Lower lobe of right lung (tissue), 2 donors: ENCODE measurements at regions not wholly inside any gene's neighbourhood (a gene's known extent, or its start where the extent isn't known, plus 50 kb on each side); places are given as distances from the start of the nearest gene placed in this dataset.
"Not testable (repeated sequence)": the region's sequence is repeated elsewhere in the genome, so short reads cannot be mapped to it uniquely, and the experiment has no call there.

Experiments used
- ATAC-seq, 2 donors: fragments of 200-7000 bp; cut with Tn5 transposase; one replicate each; pipeline ENCODE4 v1.9.1; 2020 to 2022; ENCODE audit warnings: mild to moderate bottlenecking in 2 of 2, moderate library complexity in 2 of 2
- DNase-seq: peaks from one replicate; pipeline ENCODE4 v3.0.0-alpha.2; 2020
- H3K27ac ChIP-seq: fragments of 200-600 bp; one replicate; pipeline ENCODE4 v1.8.0; 2022
- H3K27me3 ChIP-seq: fragments of 200-600 bp; one replicate; pipeline ENCODE4 v1.8.0; 2022; ENCODE audit warnings: low read depth
- H3K36me3 ChIP-seq: fragments of 200-600 bp; one replicate; pipeline ENCODE4 v1.8.0; 2022; ENCODE audit warnings: mild to moderate bottlenecking
- H3K4me1 ChIP-seq: fragments of 200-600 bp; one replicate; pipeline ENCODE4 v1.8.0; 2022
- H3K4me3 ChIP-seq: fragments of 200-600 bp; one replicate; pipeline ENCODE4 v1.8.0; 2022; ENCODE audit warnings: mild to moderate bottlenecking
- H3K9me3 ChIP-seq: fragments of 200-600 bp; one replicate; pipeline ENCODE4 v1.8.0; 2022
- intact Hi-C: fragments of 100-400 bp; cut with DNase I; formaldehyde crosslinking; loops from one replicate; pipeline ENCODE4 v1.11.0; 2022
- TF ChIP-seq, protein P1 (sequence below): fragments of 200-600 bp; IDR thresholded peaks from one replicate; pipeline ENCODE4 v1.8.0; 2022; ENCODE audit warnings: antibody characterized with exemption, mild to moderate bottlenecking
- donor health status: DM: no; HTN: yes; CAD: no; lungs with severe emphysema.

GRCh38 chrX:3803713-3804112 is 90.3 kb upstream of the PRKX start:
- no peaks in the 10 kb centered on the region for H3K4me1 ChIP-seq
- TF ChIP-seq, protein P1, sequence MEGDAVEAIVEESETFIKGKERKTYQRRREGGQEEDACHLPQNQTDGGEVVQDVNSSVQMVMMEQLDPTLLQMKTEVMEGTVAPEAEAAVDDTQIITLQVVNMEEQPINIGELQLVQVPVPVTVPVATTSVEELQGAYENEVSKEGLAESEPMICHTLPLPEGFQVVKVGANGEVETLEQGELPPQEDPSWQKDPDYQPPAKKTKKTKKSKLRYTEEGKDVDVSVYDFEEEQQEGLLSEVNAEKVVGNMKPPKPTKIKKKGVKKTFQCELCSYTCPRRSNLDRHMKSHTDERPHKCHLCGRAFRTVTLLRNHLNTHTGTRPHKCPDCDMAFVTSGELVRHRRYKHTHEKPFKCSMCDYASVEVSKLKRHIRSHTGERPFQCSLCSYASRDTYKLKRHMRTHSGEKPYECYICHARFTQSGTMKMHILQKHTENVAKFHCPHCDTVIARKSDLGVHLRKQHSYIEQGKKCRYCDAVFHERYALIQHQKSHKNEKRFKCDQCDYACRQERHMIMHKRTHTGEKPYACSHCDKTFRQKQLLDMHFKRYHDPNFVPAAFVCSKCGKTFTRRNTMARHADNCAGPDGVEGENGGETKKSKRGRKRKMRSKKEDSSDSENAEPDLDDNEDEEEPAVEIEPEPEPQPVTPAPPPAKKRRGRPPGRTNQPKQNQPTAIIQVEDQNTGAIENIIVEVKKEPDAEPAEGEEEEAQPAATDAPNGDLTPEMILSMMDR: no peak
- no peak overlapping the region for H3K27ac ChIP-seq
- ATAC-seq (no peak), DNase-seq (no peak)
- H3K27me3 ChIP-seq: no peaks in the 10 kb centered on the region
- H3K9me3 ChIP-seq: no peaks in the 10 kb centered on the region
- H3K4me3 ChIP-seq: no peak overlapping the region
- no peaks in the 10 kb centered on the region for H3K36me3 ChIP-seq
- intact Hi-C loops: no loop called here

- ATAC-seq (no peak), DNase-seq (no peak)
- TF ChIP-seq, protein P1: no peak
- Histone ChIP-seq H3K9me3 (no peaks in the 10 kb centered on the region), H3K27me3 (no peaks in the 10 kb centered on the region), H3K36me3 (no peaks in the 10 kb centered on the region), H3K4me3 (no peak overlapping the region), H3K27ac (no peak overlapping the region), H3K4me1 (no peaks in the 10 kb centered on the region)
- intact Hi-C loops: no loop called here
These were observed 89.9 kb upstream of the PRKX start for GRCh38 chrX:3803305-3803704.

GRCh38 chrX:3795411-3795810 is 82.0 kb upstream of the PRKX start:
- H3K27ac ChIP-seq, H3K9me3 ChIP-seq, H3K36me3 ChIP-seq, H3K4me3 ChIP-seq, H3K27me3 ChIP-seq, intact Hi-C loops, H3K4me1 ChIP-seq, DNase-seq, ATAC-seq: not testable (repeated sequence)

DNA sequence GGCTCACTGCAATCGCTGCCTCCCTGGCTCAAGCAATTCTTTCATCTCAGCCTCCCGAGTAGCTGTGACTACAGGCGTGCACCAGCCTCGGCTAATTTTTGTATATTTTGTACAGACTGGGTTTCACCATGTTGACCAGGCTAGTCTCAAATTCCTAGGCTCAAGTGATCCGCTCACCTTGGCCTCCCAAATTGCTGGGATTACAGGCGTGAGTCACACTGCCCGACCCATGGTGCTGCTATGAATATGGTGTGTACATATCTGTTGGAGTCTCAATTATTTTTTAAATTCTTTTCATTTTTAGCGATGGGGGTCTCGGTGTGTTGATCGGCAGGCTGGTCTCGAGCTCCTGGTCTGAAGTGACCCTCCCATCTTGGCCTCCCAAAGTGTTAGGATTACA is 78.0 kb upstream of the PRKX start:
- ATAC-seq (no peak), DNase-seq (no peak)
- H3K4me3 ChIP-seq: no peak overlapping the region
- no peaks in the 10 kb centered on the region for H3K36me3 ChIP-seq
- H3K9me3 ChIP-seq: no peaks in the 10 kb centered on the region
- H3K27ac ChIP-seq: no peak overlapping the region
- no peaks in the 10 kb centered on the region for H3K4me1 ChIP-seq
- intact Hi-C loops: no loop called here
- TF ChIP-seq, protein P1: no peak
- H3K27me3 ChIP-seq: no peaks in the 10 kb centered on the region

- no peak overlapping the region for H3K27ac ChIP-seq
- ATAC-seq (no peak), DNase-seq (no peak)
- TF ChIP-seq, protein P1: no peak
- H3K4me1 ChIP-seq: no peaks in the 10 kb centered on the region
- H3K4me3 ChIP-seq: no peak overlapping the region
- intact Hi-C loops: no loop called here
- no peaks in the 10 kb centered on the region for H3K36me3 ChIP-seq
- H3K27me3 ChIP-seq: no peaks in the 10 kb centered on the region
- no peaks in the 10 kb centered on the region for H3K9me3 ChIP-seq
These were observed 75.2 kb upstream of the PRKX start for GRCh38 chrX:3788494-3789233.

DNA sequence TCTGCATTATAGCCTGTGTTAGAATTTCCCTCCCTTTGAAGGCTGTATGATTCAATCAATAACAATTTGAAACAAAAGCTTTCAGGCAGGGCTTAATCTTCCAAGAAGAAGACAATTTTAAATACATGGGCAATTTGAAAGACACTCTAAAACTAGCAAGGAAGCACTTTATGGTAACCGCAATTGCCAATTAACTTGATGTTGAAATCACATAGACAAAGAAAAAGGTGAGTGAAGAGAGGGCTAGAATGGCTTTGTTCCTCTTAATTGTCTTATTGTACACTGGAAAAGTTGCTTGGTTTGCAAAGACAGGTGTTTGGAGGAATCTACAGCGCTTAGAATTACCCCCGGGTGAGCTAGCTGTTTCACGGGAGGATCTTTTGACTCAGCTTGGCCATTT is 74.4 kb upstream of the PRKX start:
- TF ChIP-seq, protein P1: no peak
- Histone ChIP-seq H3K27ac (no peak overlapping the region), H3K4me1 (no peaks in the 10 kb centered on the region), H3K9me3 (no peaks in the 10 kb centered on the region), H3K27me3 (no peaks in the 10 kb centered on the region), H3K36me3 (no peaks in the 10 kb centered on the region), H3K4me3 (no peak overlapping the region)
- no peak for DNase-seq
- intact Hi-C loops: no loop called here
- no peak for ATAC-seq

DNA sequence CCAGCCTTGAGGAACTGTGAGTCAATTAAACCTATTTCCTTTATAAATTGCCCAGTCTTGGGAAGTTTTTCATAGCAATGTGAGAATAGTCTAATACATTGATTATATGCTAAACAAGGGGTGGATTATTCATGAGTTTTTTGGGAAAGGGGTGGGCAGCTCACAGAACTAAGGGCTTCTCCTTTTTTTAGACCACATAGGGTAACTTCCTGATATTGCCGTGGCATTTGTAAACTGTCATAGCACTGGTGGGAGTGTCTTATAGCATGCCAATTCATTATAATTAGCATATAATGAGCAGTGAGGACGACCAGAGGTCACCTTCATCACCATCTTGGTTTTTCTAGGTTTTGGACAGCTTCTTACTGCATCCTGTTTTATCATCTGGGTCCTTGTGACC is 72.4 kb upstream of the PRKX start:
- H3K4me3 ChIP-seq, H3K9me3 ChIP-seq, H3K4me1 ChIP-seq, ATAC-seq, H3K27me3 ChIP-seq, H3K36me3 ChIP-seq, H3K27ac ChIP-seq, intact Hi-C loops, DNase-seq: not testable (repeated sequence)
